C4-2B (cell line): ENCODE measurements at regions not wholly inside any gene's neighbourhood (a gene's known extent, or its start where the extent isn't known, plus 50 kb on each side); places are given as distances from the start of the nearest gene placed in this dataset.

Experiments
- CTCF ChIP-seq: fragments of 450-650 bp; conservative IDR thresholded peaks from 2 replicates; pipeline ENCODE4 v1.5.1; 2017; ENCODE audit warnings: mild to moderate bottlenecking
- ZFX ChIP-seq: fragments of 450-650 bp; IDR thresholded peaks from 2 replicates; pipeline ENCODE4 v1.6.1; 2017

GRCh38 chr19:30920222-30920621 is 429.0 kb downstream of the TSHZ3 start:
- TF ChIP-seq CTCF (no peak), ZFX (no peak)
